ENCODE measurements at regions not wholly inside any gene's neighbourhood (a gene's known extent, or its start where the extent isn't known, plus 50 kb on each side); places are given as distances from the start of the nearest gene placed in this dataset.
A peak's percentile ranks its signal among the peaks of the same experiment; 100 is the strongest.

DNA sequence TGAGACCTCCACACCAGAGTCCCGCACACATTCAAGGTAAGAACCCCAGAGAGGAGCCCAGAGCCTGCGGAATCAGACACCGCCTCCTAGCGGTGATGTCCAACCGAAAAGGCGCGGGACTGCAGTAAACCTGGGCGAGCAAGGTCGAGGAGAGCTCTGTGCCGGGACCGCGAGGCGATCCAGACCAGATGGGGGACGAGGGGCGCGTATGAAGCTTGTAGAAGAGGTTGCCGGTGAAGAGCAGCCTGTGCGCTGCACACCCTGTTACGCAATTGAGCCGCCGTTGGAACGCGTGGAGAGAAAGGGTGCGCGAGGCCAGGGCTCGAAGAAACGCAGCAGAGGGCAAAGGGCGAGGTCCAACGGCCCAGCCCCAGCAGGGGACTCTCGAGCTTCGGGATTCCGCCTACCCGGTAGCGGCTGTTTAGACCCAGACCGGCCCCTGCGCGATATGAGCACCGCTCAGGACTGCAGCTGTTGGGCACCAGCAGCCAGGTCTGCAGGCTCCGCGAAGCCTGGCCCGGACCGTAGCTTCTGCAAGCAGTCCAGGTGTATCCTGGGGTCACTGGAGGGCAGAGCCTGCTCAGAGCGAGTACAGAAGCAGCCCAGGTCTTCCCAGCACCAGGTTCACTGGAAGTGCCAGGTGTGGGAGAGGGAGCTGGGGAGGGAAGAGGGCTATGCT lies 65.9 kb upstream of the ZNF599 start (continued):
- no peak for TF ChIP-seq E2F4 (CRISPR knock-in tag; IDR thresholded peaks at IDR 0.05; ENCODE audit: borderline replicate concordance, low read depth)
- no peak for TF ChIP-seq ATF2 (CRISPR knock-in tag; IDR thresholded peaks at IDR 0.05; ENCODE audit: borderline replicate concordance, low read depth)
- peak; percentile 67 for TF ChIP-seq CTCF (IDR thresholded peaks at IDR 0.05)
- no peak for TF ChIP-seq ARID4B (CRISPR knock-in tag; IDR thresholded peaks at IDR 0.05; ENCODE audit: borderline replicate concordance)
- TF ChIP-seq, protein P1, sequence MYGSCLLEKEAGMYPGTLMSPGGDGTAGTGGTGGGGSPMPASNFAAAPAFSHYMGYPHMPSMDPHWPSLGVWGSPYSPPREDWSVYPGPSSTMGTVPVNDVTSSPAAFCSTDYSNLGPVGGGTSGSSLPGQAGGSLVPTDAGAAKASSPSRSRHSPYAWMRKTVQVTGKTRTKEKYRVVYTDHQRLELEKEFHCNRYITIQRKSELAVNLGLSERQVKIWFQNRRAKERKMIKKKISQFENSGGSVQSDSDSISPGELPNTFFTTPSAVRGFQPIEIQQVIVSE (CRISPR knock-in tag; IDR thresholded peaks at IDR 0.05; ENCODE audit: borderline replicate concordance) = no peak
- TF ChIP-seq, protein P2, sequence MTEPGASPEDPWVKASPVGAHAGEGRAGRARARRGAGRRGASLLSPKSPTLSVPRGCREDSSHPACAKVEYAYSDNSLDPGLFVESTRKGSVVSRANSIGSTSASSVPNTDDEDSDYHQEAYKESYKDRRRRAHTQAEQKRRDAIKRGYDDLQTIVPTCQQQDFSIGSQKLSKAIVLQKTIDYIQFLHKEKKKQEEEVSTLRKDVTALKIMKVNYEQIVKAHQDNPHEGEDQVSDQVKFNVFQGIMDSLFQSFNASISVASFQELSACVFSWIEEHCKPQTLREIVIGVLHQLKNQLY (CRISPR knock-in tag; IDR thresholded peaks at IDR 0.05) = no peak
- TF ChIP-seq, protein P3, sequence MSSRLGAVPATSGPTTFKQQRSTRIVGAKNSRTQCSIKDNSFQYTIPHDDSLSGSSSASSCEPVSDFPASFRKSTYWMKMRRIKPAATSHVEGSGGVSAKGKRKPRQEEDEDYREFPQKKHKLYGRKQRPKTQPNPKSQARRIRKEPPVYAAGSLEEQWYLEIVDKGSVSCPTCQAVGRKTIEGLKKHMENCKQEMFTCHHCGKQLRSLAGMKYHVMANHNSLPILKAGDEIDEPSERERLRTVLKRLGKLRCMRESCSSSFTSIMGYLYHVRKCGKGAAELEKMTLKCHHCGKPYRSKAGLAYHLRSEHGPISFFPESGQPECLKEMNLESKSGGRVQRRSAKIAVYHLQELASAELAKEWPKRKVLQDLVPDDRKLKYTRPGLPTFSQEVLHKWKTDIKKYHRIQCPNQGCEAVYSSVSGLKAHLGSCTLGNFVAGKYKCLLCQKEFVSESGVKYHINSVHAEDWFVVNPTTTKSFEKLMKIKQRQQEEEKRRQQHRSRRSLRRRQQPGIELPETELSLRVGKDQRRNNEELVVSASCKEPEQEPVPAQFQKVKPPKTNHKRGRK (CRISPR knock-in tag; IDR thresholded peaks at IDR 0.05; ENCODE audit: borderline replicate concordance) = no peak
- TF ChIP-seq NR2C2 (CRISPR knock-in tag; IDR thresholded peaks at IDR 0.05) = no peak
- TF ChIP-seq ZNF263 (CRISPR knock-in tag; IDR thresholded peaks at IDR 0.05; ENCODE audit: low read depth) = no peak
- peak; percentile 87; the same call in 1 of the 2 replicates for TF ChIP-seq MAX (CRISPR knock-in tag; IDR thresholded peaks at IDR 0.05)
- TF ChIP-seq, protein P4, sequence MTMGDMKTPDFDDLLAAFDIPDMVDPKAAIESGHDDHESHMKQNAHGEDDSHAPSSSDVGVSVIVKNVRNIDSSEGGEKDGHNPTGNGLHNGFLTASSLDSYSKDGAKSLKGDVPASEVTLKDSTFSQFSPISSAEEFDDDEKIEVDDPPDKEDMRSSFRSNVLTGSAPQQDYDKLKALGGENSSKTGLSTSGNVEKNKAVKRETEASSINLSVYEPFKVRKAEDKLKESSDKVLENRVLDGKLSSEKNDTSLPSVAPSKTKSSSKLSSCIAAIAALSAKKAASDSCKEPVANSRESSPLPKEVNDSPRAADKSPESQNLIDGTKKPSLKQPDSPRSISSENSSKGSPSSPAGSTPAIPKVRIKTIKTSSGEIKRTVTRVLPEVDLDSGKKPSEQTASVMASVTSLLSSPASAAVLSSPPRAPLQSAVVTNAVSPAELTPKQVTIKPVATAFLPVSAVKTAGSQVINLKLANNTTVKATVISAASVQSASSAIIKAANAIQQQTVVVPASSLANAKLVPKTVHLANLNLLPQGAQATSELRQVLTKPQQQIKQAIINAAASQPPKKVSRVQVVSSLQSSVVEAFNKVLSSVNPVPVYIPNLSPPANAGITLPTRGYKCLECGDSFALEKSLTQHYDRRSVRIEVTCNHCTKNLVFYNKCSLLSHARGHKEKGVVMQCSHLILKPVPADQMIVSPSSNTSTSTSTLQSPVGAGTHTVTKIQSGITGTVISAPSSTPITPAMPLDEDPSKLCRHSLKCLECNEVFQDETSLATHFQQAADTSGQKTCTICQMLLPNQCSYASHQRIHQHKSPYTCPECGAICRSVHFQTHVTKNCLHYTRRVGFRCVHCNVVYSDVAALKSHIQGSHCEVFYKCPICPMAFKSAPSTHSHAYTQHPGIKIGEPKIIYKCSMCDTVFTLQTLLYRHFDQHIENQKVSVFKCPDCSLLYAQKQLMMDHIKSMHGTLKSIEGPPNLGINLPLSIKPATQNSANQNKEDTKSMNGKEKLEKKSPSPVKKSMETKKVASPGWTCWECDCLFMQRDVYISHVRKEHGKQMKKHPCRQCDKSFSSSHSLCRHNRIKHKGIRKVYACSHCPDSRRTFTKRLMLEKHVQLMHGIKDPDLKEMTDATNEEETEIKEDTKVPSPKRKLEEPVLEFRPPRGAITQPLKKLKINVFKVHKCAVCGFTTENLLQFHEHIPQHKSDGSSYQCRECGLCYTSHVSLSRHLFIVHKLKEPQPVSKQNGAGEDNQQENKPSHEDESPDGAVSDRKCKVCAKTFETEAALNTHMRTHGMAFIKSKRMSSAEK (CRISPR knock-in tag; IDR thresholded peaks at IDR 0.05; ENCODE audit: borderline replicate concordance) = no peak
- peak; percentile 41; the same call in 1 of the 2 replicates for TF ChIP-seq FOXP1 (CRISPR knock-in tag; IDR thresholded peaks at IDR 0.05; ENCODE audit: borderline replicate concordance)
- no peak for TF ChIP-seq NR3C1 (CRISPR knock-in tag; conservative IDR thresholded peaks at IDR 0.05; ENCODE audit: low read depth)
- no peak for TF ChIP-seq IRF2 (CRISPR knock-in tag; IDR thresholded peaks at IDR 0.05; ENCODE audit: borderline replicate concordance, low read depth)
- TF ChIP-seq JAZF1 (CRISPR knock-in tag; IDR thresholded peaks at IDR 0.05) = no peak
- TF ChIP-seq ZNF121 (CRISPR knock-in tag; IDR thresholded peaks at IDR 0.05) = no peak
- no peak for TF ChIP-seq EMX1 (CRISPR knock-in tag; IDR thresholded peaks at IDR 0.05)
- TF ChIP-seq, protein P5, sequence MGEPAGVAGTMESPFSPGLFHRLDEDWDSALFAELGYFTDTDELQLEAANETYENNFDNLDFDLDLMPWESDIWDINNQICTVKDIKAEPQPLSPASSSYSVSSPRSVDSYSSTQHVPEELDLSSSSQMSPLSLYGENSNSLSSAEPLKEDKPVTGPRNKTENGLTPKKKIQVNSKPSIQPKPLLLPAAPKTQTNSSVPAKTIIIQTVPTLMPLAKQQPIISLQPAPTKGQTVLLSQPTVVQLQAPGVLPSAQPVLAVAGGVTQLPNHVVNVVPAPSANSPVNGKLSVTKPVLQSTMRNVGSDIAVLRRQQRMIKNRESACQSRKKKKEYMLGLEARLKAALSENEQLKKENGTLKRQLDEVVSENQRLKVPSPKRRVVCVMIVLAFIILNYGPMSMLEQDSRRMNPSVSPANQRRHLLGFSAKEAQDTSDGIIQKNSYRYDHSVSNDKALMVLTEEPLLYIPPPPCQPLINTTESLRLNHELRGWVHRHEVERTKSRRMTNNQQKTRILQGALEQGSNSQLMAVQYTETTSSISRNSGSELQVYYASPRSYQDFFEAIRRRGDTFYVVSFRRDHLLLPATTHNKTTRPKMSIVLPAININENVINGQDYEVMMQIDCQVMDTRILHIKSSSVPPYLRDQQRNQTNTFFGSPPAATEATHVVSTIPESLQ (CRISPR knock-in tag; IDR thresholded peaks at IDR 0.05) = no peak
